NCI-H128 (cell line): ENCODE measurements at regions not wholly inside any gene's neighbourhood (a gene's known extent, or its start where the extent isn't known, plus 50 kb on each side); places are given as distances from the start of the nearest gene placed in this dataset.
"Not testable (repeated sequence)": the region's sequence is repeated elsewhere in the genome, so short reads cannot be mapped to it uniquely, and the experiment has no call there.

Experiments used
- DNase-seq: peaks from one replicate; lab custom pipeline; 2025; ENCODE audit not compliant: unreplicated experiment; lab: John Stamatoyannopoulos, UW

GRCh38 chr4:160562661-160563060 lies 1459.8 kb downstream of the RAPGEF2 start:
- DNase-seq: no peak

- no peak for DNase-seq
These were observed 1460.8 kb downstream of the RAPGEF2 start for GRCh38 chr4:160563552-160564282.

- DNase-seq: no peak
These were observed 1464.8 kb downstream of the RAPGEF2 start for GRCh38 chr4:160567634-160568033.

DNA sequence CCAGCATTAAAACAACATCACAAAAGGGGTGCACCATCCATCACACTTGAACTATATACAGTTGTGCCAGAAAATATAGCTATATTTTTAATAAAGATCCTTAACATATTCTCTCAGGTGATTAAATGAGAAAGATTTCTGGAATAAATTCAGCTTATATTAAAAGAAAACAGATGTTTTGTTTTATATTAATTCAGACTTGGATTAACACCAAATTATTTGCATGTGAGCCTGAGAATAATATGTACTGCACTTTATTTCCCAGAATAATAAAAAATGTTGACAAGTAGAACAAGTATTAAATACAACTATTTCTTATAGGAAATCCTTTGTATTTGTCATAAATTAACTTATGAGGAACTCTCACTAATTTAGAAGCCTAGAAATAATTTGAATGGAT lies 1467.4 kb downstream of the RAPGEF2 start:
- DNase-seq: no peak

- DNase-seq: not testable (repeated sequence)
These were observed 1471.4 kb downstream of the RAPGEF2 start for GRCh38 chr4:160574272-160574671.

DNA sequence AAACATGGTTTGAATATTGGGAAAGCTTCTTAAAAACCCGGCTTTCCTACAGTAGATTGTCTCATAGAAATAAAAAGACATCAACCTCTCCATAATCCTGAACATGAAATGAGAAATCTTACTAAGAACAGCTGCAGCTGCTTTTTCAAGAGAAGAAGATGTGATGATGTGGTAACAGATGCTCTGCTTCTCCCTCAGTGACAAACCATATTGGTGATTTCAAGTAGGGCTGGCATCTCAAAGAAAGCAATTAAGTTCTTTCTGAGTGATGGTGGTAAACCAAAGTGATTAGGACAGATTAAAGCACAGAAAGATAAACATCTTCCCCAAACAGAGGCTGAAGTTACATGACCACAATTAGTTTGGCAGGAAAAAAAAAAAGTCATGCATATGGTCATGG lies 1477.7 kb downstream of the RAPGEF2 start:
- no peak for DNase-seq

DNA sequence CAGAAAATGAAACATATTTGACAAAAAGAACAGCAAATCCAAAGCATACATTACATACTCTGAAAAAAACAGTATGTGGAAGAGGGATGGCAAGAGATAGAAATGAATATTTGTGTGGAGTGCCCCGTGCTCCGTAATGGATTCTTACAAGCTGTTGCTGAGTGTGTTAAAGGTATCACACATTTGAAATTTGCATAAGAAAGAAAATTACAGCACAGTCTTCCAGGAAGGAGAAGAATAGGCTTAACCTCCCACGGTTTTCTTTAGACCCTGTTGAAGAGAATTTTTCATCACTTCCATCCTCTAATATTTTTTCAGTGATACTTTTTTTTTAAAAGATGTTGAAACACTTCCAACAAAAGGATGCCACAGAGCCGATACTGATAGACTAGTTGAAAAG lies 1489.4 kb downstream of the RAPGEF2 start:
- no peak for DNase-seq

- no peak for DNase-seq
These were observed 1492.8 kb downstream of the RAPGEF2 start for GRCh38 chr4:160595646-160596045.

DNA sequence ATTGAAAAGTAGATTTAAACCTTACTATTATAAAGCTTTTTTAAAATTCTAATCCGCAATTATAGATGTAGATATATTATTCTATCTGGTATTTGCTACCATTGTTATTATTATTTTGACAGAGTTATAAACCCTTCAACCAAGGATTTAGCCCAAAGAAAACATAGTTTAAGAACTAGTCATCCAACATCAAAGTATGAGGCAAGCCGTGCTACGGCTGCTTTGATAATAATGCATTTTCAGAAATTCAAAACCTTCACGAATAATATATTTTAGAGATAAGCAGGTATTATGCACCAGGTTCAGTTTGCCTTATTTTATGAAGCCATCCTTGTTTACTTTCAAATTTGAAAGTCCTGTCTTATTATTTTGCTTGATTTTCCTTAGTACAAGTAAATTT lies 1501.7 kb downstream of the RAPGEF2 start:
- no peak for DNase-seq

- DNase-seq: no peak
These were observed 1508.3 kb downstream of the RAPGEF2 start for GRCh38 chr4:160611181-160611580.

- no peak for DNase-seq
These were observed 1528.2 kb downstream of the RAPGEF2 start for GRCh38 chr4:160631044-160631443.

- DNase-seq: no peak
These were observed 1511.0 kb downstream of the FSTL5 start for GRCh38 chr4:160652790-160653189.

GRCh38 chr4:160675550-160675949 lies 1488.2 kb downstream of the FSTL5 start:
- no peak for DNase-seq

DNA sequence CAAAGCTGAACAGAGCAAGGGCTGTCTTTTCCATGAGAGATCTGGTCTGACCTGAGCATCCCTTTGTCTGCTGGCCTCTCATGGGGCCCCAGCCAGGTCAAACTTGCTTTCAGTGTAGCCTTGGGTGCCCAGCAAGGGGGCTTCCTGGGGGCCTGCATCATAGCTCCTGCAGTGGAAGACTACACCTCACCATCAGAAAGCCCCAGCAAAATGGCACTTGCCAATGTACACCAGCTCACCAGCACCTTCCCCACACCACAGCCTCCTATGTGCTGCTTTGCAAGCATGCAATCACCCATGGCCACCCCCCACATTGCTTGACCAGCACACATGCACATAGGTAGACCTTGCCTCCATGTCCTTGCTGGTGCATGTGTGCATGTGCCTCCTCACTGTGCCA lies 1478.1 kb downstream of the FSTL5 start:
- no peak for DNase-seq

GRCh38 chr4:160701671-160702070 lies 1462.1 kb downstream of the FSTL5 start:
- DNase-seq: no peak

GRCh38 chr4:160709026-160709425 lies 1454.8 kb downstream of the FSTL5 start:
- DNase-seq: no peak

- DNase-seq: no peak
These were observed 1454.3 kb downstream of the FSTL5 start for GRCh38 chr4:160709546-160709945.

- DNase-seq: no peak
These were observed 1447.2 kb downstream of the FSTL5 start for GRCh38 chr4:160716551-160716950.

DNA sequence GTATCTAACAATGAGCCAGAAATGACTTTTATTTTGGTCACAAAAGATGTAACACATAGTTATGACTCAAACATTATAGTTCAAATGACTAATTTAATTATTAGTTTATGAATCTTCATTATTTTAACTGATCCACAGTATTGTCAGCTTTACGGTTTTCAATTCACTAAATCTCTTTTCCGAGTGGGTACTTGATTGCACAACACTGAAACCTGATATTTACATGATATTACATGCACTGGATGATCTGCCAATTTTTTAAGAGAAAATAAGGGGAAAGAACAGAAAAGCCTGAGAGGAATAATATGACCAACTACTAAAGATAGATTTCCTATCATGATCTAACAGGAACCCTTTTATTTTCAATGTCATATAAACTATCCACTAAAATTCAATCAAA lies 1446.0 kb downstream of the FSTL5 start:
- no peak for DNase-seq

DNA sequence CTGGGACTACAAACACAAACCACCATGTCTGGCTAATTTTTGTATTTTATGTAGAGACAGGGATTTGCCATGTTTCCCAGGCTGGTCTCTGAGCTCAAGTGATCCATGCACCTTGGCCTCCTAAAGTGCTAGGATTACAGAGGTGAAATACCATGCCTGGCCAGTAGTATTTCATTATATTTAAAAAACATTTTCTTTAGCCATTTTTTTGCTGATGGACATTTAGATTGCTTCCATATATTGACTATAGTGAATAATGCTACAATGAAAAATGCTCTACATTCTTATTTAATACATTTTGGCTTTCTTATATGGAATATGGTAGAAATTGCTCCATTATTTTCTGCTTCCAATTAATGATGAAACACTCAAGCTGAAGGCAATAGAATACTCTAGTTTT lies 1439.7 kb downstream of the FSTL5 start:
- no peak for DNase-seq

GRCh38 chr4:160745126-160745525 lies 1418.7 kb downstream of the FSTL5 start:
- no peak for DNase-seq

- DNase-seq: not testable (repeated sequence)
These were observed 1417.2 kb downstream of the FSTL5 start for GRCh38 chr4:160746585-160746984.

DNA sequence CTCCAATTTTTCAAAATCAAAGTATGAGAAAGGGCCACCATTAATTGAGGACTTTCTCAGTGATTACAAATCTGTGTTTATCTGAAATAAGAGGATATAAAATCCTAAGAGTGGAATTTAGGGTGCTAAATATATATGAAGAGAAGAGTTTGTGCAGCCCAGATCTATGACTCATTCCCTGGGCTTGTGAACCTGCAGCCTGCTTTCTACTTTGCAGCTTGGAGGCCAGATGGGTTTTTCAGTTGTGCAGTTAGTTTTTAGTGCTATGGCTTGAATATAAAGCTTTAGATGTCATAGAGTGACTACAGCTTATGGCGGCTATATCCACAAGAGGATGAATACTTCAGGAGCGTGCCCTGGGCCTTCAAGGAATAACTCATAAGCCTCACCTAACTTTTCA lies 1391.1 kb downstream of the FSTL5 start:
- no peak for DNase-seq
